Psoas muscle (tissue), 6 donors: ENCODE measurements at regions not wholly inside any gene's neighbourhood (a gene's known extent, or its start where the extent isn't known, plus 50 kb on each side); places are given as distances from the start of the nearest gene placed in this dataset.

Experiments
- ATAC-seq, 4 donors: fragments of 200-7000 bp; cut with Tn5 transposase; one replicate each; pipeline ENCODE4 v1.9.1; 2020; ENCODE audit warnings: moderate library complexity in 3 of 4, mild to moderate bottlenecking in 2 of 4
- DNase-seq, 2 donors: peaks; one replicate each; pipeline ENCODE4 v3.0.0-alpha.2; 2020
- H3K27ac ChIP-seq: fragments of 200-600 bp; one replicate; pipeline ENCODE4 v1.8.0; 2022
- H3K27me3 ChIP-seq, 3 donors: fragments of 200-600 bp in 1 of 3; one replicate each; pipeline versions ENCODE4 v1.6.1 to v1.8.0; 2013 to 2022; ENCODE audit warnings: low read length in 2 of 3, mild to moderate bottlenecking in 2 of 3, moderate library complexity in 1 of 3; ENCODE audit not compliant: insufficient read depth in 3 of 3
- H3K36me3 ChIP-seq, 2 donors: fragments of 200-600 bp in 1 of 2; one replicate each; pipeline versions ENCODE4 v1.6.1 to v1.8.0; 2013 to 2022; ENCODE audit warnings: low read depth in 1 of 2, mild to moderate bottlenecking in 1 of 2, moderate library complexity in 1 of 2; ENCODE audit not compliant: insufficient read depth in 1 of 2
- H3K4me1 ChIP-seq: fragments of 200-600 bp; one replicate; pipeline ENCODE4 v1.8.0; 2022
- H3K4me3 ChIP-seq: fragments of 200-600 bp; one replicate; pipeline ENCODE4 v1.8.0; 2022; ENCODE audit warnings: mild to moderate bottlenecking
- H3K9me3 ChIP-seq: fragments of 200-600 bp; one replicate; pipeline ENCODE4 v1.8.0; 2022
- CTCF ChIP-seq: fragments of 200-600 bp; IDR thresholded peaks from one replicate; pipeline ENCODE4 v1.8.0; 2022; ENCODE audit warnings: antibody characterized with exemption
- intact Hi-C, 2 donors: fragments of 100-400 bp; cut with DNase I; formaldehyde crosslinking; loops; one replicate each; pipeline versions ENCODE4 v1.11.0 to v1.14.2; 2022
- donor health status: healthy with polysubstance abuse.
- donor health status: DM: no; HTN: no; CAD: no; lungs with moderate emphysema.
- donor health status: healthy.
- donor health status: DM: yes; HTN: yes; CAD: no.
- donor health status: DM: no; HTN: no; CAD: no.
- donor health status: DM: yes; HTN: yes; CAD: no.

- H3K4me3 ChIP-seq, result no peak overlapping the region
- TF ChIP-seq CTCF, result no peak
- DNase-seq (no peak), ATAC-seq (no peak)
- no peak overlapping the region for H3K27ac ChIP-seq
- intact Hi-C loops, result no loop called here
- no peaks in the 10 kb centered on the region for H3K27me3 ChIP-seq
- no peaks in the 10 kb centered on the region for H3K36me3 ChIP-seq
- no peaks in the 10 kb centered on the region for H3K4me1 ChIP-seq
- H3K9me3 ChIP-seq, result no peaks in the 10 kb centered on the region
Measured at GRCh38 chr4:72627723-72628122, 58.7 kb upstream of the ADAMTS3 start.
